ENCODE measurements at regions not wholly inside any gene's neighbourhood (a gene's known extent, or its start where the extent isn't known, plus 50 kb on each side); places are given as distances from the start of the nearest gene placed in this dataset.

- no peaks in the 10 kb centered on the region for H3K27me3 ChIP-seq (replicated peaks in 1 of 4; ENCODE audit: control insufficient read depth in 3 of 4, extremely low read depth in 1 of 4, insufficient read depth in 3 of 4, low read length in 3 of 4)
- WGBS, 2 experiments (ENCODE audit: extremely low coverage in 1 of 2, insufficient coverage in 1 of 2, insufficient read length in 1 of 2, insufficient replicate concordance in 2 of 2, low coverage in 1 of 2, low lambda C conversion rate in 2 of 2, missing lambda C conversion rate in 1 of 2) = 94% methylated on average over 1 of the region's 1 CpG; no CpG with 5 or more reads in 1 of the 2 experiments
- CTCF ChIA-PET (ENCODE audit: partially characterized antibody) = no interaction called here
- TF ChIP-seq RNF2 (IDR thresholded peaks at IDR 0.05; ENCODE audit: borderline replicate concordance, low read depth, low read length, missing control alignments, poor library complexity, severe bottlenecking) (no peak), HDAC6 (IDR thresholded peaks at IDR 0.05; ENCODE audit: low read depth, low read length) (no peak), ZNF274 (IDR thresholded peaks at IDR 0.05; ENCODE audit: borderline replicate concordance, extremely low read depth, low read length) (no peak), POU5F1 (IDR thresholded peaks at IDR 0.05; ENCODE audit: low read depth, low read length) (no peak), SIX5 (IDR thresholded peaks at IDR 0.05; ENCODE audit: low read depth, low read length) (no peak), RFX5 (IDR thresholded peaks at IDR 0.05; ENCODE audit: borderline replicate concordance, low read depth, low read length) (no peak), ASH2L (IDR thresholded peaks at IDR 0.05; ENCODE audit: low read length) (no peak), POLR2A (IDR thresholded peaks at IDR 0.05; ENCODE audit: control extremely low read depth in 1 of 2, low read depth in 2 of 2, low read length in 2 of 2) (no peak), SAP30 (IDR thresholded peaks at IDR 0.05; ENCODE audit: insufficient read depth, insufficient replicate concordance, low read length) (no peak), BACH1 (IDR thresholded peaks at IDR 0.05; ENCODE audit: low read length) (no peak), SP4 (IDR thresholded peaks at IDR 0.05; ENCODE audit: low read length) (no peak), E2F6 (IDR thresholded peaks at IDR 0.05) (no peak), PHF8 (conservative IDR thresholded peaks at IDR 0.05; ENCODE audit: low read depth, low read length) (no peak), KDM1A (IDR thresholded peaks at IDR 0.05; ENCODE audit: borderline replicate concordance, low read length) (no peak), FOSL1 (IDR thresholded peaks at IDR 0.05; ENCODE audit: insufficient read depth, low read depth, low read length) (no peak), SRF (IDR thresholded peaks at IDR 0.05; ENCODE audit: low read depth, low read length) (no peak)
Observed at GRCh38 chr10:83119346-83119745, 1020.0 kb upstream of the GHITM start.

More at GRCh38 chr10:83119346-83119745, 1020.0 kb upstream of the GHITM start:
- Histone ChIP-seq H3K23me2 (ENCODE audit: low read depth, low read length) (no peaks in the 10 kb centered on the region; the same call in 1 of the 2 replicates), H3K14ac (ENCODE audit: insufficient read length) (no peak overlapping the region), H4K8ac (ENCODE audit: extremely low read depth, insufficient read depth, low read length) (no peak overlapping the region), H3K23ac (ENCODE audit: insufficient read length) (no peak overlapping the region), H2BK12ac (ENCODE audit: low read depth, low read length) (no peak overlapping the region), H3K4ac (replicated peaks; ENCODE audit: insufficient read length, low read depth, low read length) (no peak overlapping the region), H2BK20ac (ENCODE audit: low read length) (no peak overlapping the region), H3K4me1 (replicated peaks in 1 of 4; ENCODE audit: control insufficient read depth in 3 of 4, insufficient read depth in 4 of 4, low read length in 3 of 4) (no peaks in the 10 kb centered on the region), H3K4me3 (ENCODE audit: extremely low read depth in 1 of 4, insufficient read depth in 2 of 4, low read depth in 3 of 4, low read length in 4 of 4) (no peak overlapping the region), H3K79me1 (ENCODE audit: low read depth, low read length) (no peaks in the 10 kb centered on the region), H2BK5ac (ENCODE audit: low read depth, low read length) (no peak overlapping the region), H4K5ac (ENCODE audit: insufficient read length, low read depth, low read length) (no peak overlapping the region), H3K9me3 (ENCODE audit: insufficient read depth in 2 of 2, low read depth in 1 of 2, low read length in 1 of 2) (no peaks in the 10 kb centered on the region), H3K79me2 (ENCODE audit: control insufficient read depth in 1 of 2, insufficient read depth in 2 of 2, low read length in 2 of 2) (no peaks in the 10 kb centered on the region), H2BK120ac (replicated peaks; ENCODE audit: low read depth, low read length) (no peak overlapping the region), H2AK5ac (ENCODE audit: low read depth, low read length) (no peak overlapping the region), H3K27ac (ENCODE audit: low read depth, low read length) (no peak overlapping the region), H3K56ac (replicated peaks; ENCODE audit: insufficient read length, low read depth, low read length) (no peak overlapping the region), H3K18ac (ENCODE audit: extremely low read depth, low read length) (no peak overlapping the region), H3K36me3 (ENCODE audit: control insufficient read depth in 2 of 4, insufficient read depth in 4 of 4, low read length in 3 of 4) (no peaks in the 10 kb centered on the region; a peak in 1 of 8 replicates), H4K91ac (replicated peaks; ENCODE audit: insufficient read length, low read length) (no peak overlapping the region), H2AFZ (ENCODE audit: low read length) (no peak overlapping the region), H4K20me1 (replicated peaks in 1 of 2; ENCODE audit: control insufficient read depth in 1 of 2, insufficient read depth in 2 of 2, low read length in 2 of 2) (no peaks in the 10 kb centered on the region), H3K9ac (replicated peaks in 1 of 4; ENCODE audit: extremely low read depth in 1 of 4, low read depth in 3 of 4, low read length in 3 of 4) (no peak overlapping the region), H2BK15ac (ENCODE audit: low read length) (no peak overlapping the region), H3K4me2 (ENCODE audit: insufficient read depth in 1 of 2, low read depth in 2 of 2, low read length in 2 of 2) (no peak overlapping the region)
- DNase-seq (ENCODE audit: low read depth in 1 of 2, low spot score in 2 of 2) (no peak), FAIRE-seq (no peak)
- POLR2A ChIA-PET (ENCODE audit: partially characterized antibody) = no interaction called here
